GM21515 (cell line): ENCODE measurements at regions not wholly inside any gene's neighbourhood (a gene's known extent, or its start where the extent isn't known, plus 50 kb on each side); places are given as distances from the start of the nearest gene placed in this dataset.

Experiments
- ATAC-seq: cut with Tn5 transposase; IDR thresholded peaks from one replicate; pipeline ENCODE4 v1.9.1; 2021; ENCODE audit not compliant: unreplicated experiment

GRCh38 chr13:31049833-31050232, 111.9 kb downstream of the HSPH1 start:
- ATAC-seq: no peak

DNA sequence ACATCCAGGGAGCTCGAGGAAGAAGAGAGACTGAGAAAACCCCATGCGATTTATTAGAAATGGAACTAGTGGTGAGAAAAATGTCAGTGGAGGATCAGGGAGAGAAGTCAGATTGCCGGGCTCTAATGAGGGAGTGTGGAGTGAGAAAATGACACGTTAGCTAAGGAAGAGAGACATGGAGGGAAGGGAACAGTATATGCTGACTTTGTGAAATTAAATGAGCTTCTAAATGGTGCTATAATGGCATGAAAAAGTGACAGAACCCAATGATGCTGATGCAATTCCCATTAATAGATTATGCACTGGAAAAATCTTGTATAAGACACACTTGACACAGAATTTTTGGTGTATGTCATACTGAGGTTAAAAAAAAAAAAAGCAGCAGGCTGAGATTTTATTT, 112.6 kb downstream of the HSPH1 start:
- no peak for ATAC-seq

GRCh38 chr13:31048521-31048920, 113.2 kb downstream of the HSPH1 start:
- no peak for ATAC-seq

DNA sequence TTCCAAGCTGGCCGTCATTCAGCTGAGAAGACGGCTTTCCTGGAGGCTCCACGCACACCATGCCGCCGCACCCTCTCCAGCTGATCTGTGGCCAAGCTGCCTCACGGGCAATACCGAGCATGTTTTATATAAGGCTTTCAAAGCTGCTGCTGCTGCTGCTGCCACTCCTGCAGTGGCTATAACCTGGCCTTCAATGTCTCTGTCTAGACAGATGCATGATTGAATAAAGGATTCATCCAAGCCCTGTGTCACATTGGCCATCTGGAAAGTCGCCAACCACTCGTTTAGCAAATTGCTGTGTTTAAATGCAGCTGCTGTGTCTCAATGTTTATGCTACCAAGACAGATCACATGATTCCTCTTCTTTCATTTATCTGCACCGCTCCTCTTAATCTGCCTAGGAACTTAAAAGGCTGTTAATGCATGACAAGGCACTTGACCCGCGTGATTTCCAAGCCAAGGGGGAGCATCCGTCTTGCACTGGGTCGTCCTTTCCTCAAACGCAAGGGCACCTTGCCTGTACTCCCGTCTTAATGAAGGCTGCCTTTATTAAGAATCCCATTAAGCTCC, 114.3 kb downstream of the TEX26 start:
- no peak for ATAC-seq

GRCh38 chr13:31045286-31046081, 113.0 kb downstream of the TEX26 start:
- no peak for ATAC-seq

DNA sequence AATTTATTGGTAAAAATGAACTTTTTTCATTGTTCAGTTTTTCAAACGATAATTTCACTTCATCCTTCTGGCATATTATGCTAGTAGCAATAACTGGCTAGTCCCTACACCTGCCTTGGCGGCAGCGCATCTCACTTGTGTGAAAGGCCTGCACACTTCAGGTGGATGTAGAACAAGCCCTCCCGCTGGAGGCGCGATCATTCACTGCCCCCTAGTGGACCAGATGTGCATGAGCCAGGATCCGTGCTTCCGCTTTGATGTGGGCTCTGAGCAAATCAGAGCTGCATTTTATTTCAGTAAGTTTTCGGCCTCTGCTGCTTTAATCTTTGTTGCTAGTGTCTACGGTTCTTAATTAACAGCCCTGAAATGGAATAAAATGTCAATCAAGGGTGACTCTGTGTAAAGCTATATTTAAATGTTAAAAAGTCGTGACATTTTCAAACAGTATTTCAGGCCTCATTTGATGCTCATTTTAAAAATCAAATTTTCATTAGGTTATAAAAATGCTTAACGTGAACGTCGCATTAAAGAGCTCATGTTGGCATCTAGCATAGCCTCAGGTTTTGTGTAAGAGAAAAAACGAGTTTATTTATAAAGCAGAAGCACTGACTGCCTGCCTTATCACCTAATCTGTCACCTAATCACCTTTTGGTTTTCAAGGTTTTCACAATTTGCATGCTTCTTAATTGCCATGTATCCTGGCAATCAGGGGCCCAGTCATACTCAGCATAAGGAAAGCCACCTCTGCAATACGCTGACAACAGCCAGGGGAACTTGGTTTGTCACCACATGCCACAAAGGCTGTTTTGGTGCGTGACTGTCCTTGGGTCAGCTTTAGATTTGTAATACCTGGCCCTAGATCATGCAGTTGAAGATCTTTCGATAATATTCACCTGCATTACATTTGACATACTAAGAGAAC, 112.2 kb downstream of the TEX26 start:
- ATAC-seq: peak; percentile 88

GRCh38 chr13:31043957-31044356, 111.5 kb downstream of the TEX26 start:
- no peak for ATAC-seq

- ATAC-seq: no peak
Observed at GRCh38 chr13:31042481-31043165, 110.2 kb downstream of the TEX26 start.

- no peak for ATAC-seq
Observed at GRCh38 chr13:31042049-31042448, 109.6 kb downstream of the TEX26 start.

DNA sequence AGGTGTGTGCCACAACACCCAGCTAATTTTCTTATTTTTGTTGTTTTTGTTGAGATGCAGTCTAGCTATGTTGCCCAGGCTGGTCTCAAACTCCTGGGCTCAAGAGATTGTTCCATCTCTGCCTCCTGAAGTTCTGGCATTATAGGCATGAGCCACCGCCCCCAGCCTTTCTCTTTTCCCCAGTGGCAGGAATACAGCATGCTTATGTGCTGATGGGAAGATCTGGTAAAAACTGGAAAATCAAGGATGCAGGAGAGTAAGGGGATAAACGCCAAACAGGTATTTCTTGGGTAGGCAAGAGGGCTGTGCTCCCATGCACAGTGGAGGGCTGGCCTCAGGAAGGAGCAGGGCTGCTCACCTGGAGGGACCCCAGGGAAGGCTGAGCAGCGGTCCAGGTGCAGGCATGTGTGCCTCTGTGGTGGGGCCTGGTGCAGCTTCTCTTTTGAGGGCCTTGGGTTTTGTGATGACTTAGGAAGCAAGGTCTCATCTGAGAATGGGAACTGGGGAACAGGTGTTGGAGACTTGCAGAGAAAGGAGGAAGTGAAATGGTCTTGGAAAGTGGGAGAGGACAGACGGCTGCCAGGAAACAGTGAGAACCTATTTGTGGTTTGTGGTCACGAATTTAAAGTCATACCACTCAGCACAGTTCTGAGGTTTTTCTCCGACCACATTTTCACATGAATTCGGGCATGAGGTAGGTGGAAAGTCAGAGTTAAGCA, 106.5 kb downstream of the TEX26 start:
- peak; percentile 70 for ATAC-seq

DNA sequence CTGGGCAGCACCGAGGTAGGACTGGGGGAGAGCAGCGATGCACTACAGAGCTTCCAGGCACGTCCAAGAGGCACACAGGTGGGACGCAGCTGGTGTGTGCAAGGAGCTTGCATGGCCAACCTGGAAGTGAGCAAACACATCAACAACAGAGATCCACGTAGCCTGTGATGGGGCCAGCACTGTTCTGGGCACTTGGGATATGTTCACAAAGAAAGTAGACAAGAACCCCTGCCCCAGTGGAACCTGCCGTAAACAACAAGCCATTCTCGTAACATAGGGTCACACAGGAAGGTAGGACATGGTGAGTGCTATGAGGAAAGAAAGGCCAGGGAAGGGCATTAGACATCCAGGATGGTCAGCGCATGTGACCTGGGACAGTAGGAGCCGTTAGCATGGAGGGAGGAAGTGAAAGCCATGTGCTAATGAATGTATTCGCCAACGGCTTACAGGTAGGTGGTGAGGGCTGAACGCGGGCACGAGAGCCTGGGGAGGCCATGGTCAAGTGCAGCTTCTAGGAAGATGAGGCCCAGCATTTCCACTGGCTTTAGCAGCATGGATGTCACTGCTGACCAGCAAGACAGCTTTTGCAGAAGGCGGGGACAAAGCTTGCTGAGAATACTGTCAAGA, 105.5 kb downstream of the TEX26 start:
- no peak for ATAC-seq

GRCh38 chr13:31036731-31037695, 104.6 kb downstream of the TEX26 start:
- no peak for ATAC-seq

DNA sequence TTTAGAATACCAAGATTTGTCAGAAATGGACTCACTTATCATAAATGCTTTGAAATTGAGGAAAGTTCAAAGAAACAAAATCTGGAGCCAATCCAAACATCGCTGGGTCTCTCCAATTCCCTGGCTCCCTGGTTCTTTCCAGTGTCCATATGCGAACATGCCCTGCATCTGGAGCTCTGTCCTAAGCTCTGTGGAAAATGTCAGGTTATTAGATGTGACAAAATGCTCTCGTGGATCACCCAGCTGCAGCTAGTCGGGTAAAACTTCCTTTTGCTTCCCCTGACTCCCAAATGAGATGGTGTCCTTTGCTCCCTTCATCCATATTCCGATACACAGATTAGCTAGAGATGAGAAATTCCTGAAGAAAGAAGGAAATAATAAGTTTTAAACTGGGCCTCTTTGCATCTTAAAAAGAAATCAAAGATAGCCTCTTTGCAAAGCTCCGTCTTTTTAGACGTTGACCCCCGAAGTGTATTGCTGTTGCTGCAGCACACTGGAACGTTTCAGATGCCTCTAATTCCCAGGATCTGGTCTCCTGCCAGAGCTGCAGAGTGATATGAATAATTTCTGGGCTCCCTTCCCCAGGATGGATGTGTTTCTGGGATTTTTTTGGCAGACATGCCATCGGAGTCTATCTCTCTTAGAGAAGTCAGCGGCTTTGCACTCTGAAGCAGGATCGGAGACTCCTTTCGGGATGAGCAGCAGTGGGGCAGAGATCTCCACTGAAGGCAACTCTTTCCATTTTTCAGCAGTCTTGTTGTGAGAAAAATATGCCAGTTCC, 102.9 kb downstream of the TEX26 start:
- ATAC-seq: no peak

DNA sequence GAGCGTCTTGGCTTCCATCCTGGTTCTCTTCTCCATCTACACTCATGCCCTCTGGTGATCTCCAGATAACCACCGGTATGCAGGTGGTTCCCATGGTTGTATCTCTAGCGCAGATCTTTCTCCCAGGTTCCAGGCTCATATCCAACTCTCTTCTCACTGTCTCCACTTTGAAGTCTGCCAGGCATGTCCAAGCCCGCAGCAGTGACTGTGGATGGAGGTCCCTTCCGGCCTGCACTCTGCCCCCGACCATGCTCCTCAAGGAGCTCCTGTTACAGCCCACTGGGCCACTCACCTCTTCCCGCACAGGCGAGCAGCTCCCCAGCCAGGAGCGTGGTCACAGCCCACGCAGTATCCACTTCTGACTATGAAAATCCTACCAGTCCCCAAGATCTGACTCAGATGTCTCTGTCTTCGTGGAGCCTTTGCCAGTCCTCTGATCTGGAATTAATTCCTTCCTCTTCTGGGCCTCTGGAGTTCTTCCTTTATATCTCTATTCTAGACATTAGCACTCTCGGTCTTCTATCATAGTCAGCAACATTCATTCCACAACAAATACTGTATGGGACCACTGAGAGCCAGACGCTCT, 100.2 kb downstream of the TEX26 start:
- ATAC-seq: no peak

GRCh38 chr13:31031482-31031881, 99.0 kb downstream of the TEX26 start:
- ATAC-seq: no peak

- ATAC-seq: no peak
Observed at GRCh38 chr13:31029102-31029501, 96.6 kb downstream of the TEX26 start.

- no peak for ATAC-seq
Observed at GRCh38 chr13:31027136-31027535, 94.7 kb downstream of the TEX26 start.
